T-cell (primary cell): ENCODE measurements at regions not wholly inside any gene's neighbourhood (a gene's known extent, or its start where the extent isn't known, plus 50 kb on each side); places are given as distances from the start of the nearest gene placed in this dataset.
"Not testable (repeated sequence)": the region's sequence is repeated elsewhere in the genome, so short reads cannot be mapped to it uniquely, and the experiment has no call there.

ENCODE experiments used
- ATAC-seq, 4 experiments: fragments of 200-7000 bp in 3 of 4; fragments of 150-1000 bp in 1 of 4; cut with Tn5 transposase; replicated peaks in 1 of 4; 1 replicate in 3 of 4; 2 replicates in 1 of 4; pipeline ENCODE4 v1.10.0; 2021; ENCODE audit warnings: moderate library complexity in 3 of 4, mild to moderate bottlenecking in 2 of 4, moderate number of reproducible peaks in 1 of 4
- CTCF ChIA-PET, 2 donors: fragments of 300-600 bp; sonication (Branson Sonifier 250); formaldehyde crosslinking; loops; one replicate each; lab custom pipeline; 2022; ENCODE audit warnings: antibody characterized with exemption in 2 of 2; lab: Charles Lee
- POLR2A ChIA-PET, 2 donors: fragments of 300-600 bp; sonication (Branson Sonifier 250); formaldehyde crosslinking; loops; one replicate each; lab custom pipeline; 2022; ENCODE audit warnings: antibody characterized with exemption in 2 of 2; lab: Charles Lee
- DNase-seq, 35 experiments: peaks; one replicate each; pipeline versions ENCODE4 v3.0.0 to v3.0.0-alpha.2; 2013 to 2023
- H3K27ac ChIP-seq: one replicate; pipeline ENCODE4 v1.5.1; 2013; ENCODE audit warnings: low read length
- H3K27me3 ChIP-seq, 2 experiments: replicated peaks in 1 of 2; 1 replicate in 1 of 2; 2 replicates in 1 of 2; pipeline versions ENCODE4 v1.6.1 to v1.7.0; 2013; ENCODE audit warnings: low read length in 1 of 2, mixed read lengths in 1 of 2; ENCODE audit not compliant: control insufficient read depth in 2 of 2, insufficient read depth in 2 of 2; ENCODE audit errors: extremely low read depth in 1 of 2
- H3K36me3 ChIP-seq, 2 donors: 1 replicate in 1 of 2; 2 replicates in 1 of 2; pipeline versions ENCODE4 v1.6.1 to v1.7.0; 2013; ENCODE audit warnings: low read length in 1 of 2; ENCODE audit not compliant: control insufficient read depth in 2 of 2, insufficient read depth in 1 of 2; ENCODE audit errors: extremely low read depth in 1 of 2
- H3K4me1 ChIP-seq, 2 experiments: 1 replicate in 1 of 2; 2 replicates in 1 of 2; pipeline versions ENCODE4 v1.6.1 to v1.7.0; 2013; ENCODE audit warnings: low read length in 2 of 2, mixed read lengths in 1 of 2; ENCODE audit not compliant: insufficient read depth in 2 of 2, control insufficient read depth in 1 of 2; ENCODE audit errors: extremely low read depth in 1 of 2
- H3K4me3 ChIP-seq, 2 donors: 1 replicate in 1 of 2; 2 replicates in 1 of 2; pipeline versions ENCODE4 v1.5.1 to v1.7.0; 2013; ENCODE audit warnings: mild to moderate bottlenecking in 2 of 2, low read length in 1 of 2, moderate library complexity in 1 of 2; ENCODE audit not compliant: control insufficient read depth in 1 of 2; ENCODE audit errors: extremely low read depth in 1 of 2
- H3K9me3 ChIP-seq: 2 replicates; pipeline ENCODE4 v1.7.0; 2013
- H3K27ac Mint-ChIP-seq, 2 donors: one replicate each; pipeline ENCODE4 v1.8.0; 2020 to 2021; ENCODE audit warnings: mild to moderate bottlenecking in 2 of 2, mixed read lengths in 2 of 2
- H3K27me3 Mint-ChIP-seq, 2 donors: one replicate each; pipeline ENCODE4 v1.8.0; 2021 to 2022; ENCODE audit warnings: mixed read lengths in 2 of 2
- H3K36me3 Mint-ChIP-seq: one replicate; pipeline ENCODE4 v1.8.0; 2021; ENCODE audit warnings: mixed read lengths
- H3K4me1 Mint-ChIP-seq, 3 donors: one replicate each; pipeline ENCODE4 v1.8.0; 2020 to 2022; ENCODE audit warnings: mixed read lengths in 3 of 3, mild to moderate bottlenecking in 1 of 3
- H3K4me3 Mint-ChIP-seq, 3 donors: one replicate each; pipeline ENCODE4 v1.8.0; 2020 to 2022; ENCODE audit warnings: mild to moderate bottlenecking in 3 of 3, mixed read lengths in 3 of 3, moderate library complexity in 3 of 3
- H3K9me3 Mint-ChIP-seq, 3 donors: one replicate each; pipeline ENCODE4 v1.8.0; 2020 to 2022; ENCODE audit warnings: mixed read lengths in 3 of 3
- WGBS: methylation state at CpG from one replicate; pipeline ENCODE4 v1.1.5; 2013; ENCODE audit warnings: missing lambda C conversion rate; ENCODE audit not compliant: insufficient coverage; 5-methylcytosine and 5-hydroxymethylcytosine counted together

GRCh38 chr12:131231032-131231980 is 277.6 kb downstream of the ADGRD1 start:
- Histone ChIP-seq H3K4me1 (peaks cover 0 to 2% of the 10 kb centered on the region in 2 experiments), H3K36me3 (no peaks in the 10 kb centered on the region), H3K9me3 (no peaks in the 10 kb centered on the region), H3K27ac (no peak overlapping the region), H3K27me3 (peaks cover 0 to 24% of the 10 kb centered on the region in 2 experiments), H3K4me3 (no peak overlapping the region)
- peaks cover 8 to 14% of the 10 kb centered on the region in 2 donors for H3K27me3 Mint-ChIP-seq
- H3K27ac Mint-ChIP-seq: no peak overlapping the region
- 76% methylated on average over 19 of the region's 23 CpGs for whole genome bisulfite sequencing
- DNase-seq (no peak), ATAC-seq (no peak)
- peaks cover 4 to 6% (median 5%) of the 10 kb centered on the region in 3 donors for H3K4me1 Mint-ChIP-seq
- no peaks in the 10 kb centered on the region for H3K36me3 Mint-ChIP-seq
- peaks cover 0 to 2% (median 0%) of the 10 kb centered on the region in 3 donors for H3K9me3 Mint-ChIP-seq
- CTCF ChIA-PET: no interaction called here
- POLR2A ChIA-PET: no interaction called here
- no peak overlapping the region for H3K4me3 Mint-ChIP-seq

GRCh38 chr12:131232036-131232435 is 278.3 kb downstream of the ADGRD1 start:
- H3K9me3 Mint-ChIP-seq: peaks cover 0 to 2% (median 0%) of the 10 kb centered on the region in 3 donors
- no peak overlapping the region for H3K27ac Mint-ChIP-seq
- H3K4me3 Mint-ChIP-seq: no peak overlapping the region
- DNase-seq (no peak), ATAC-seq (no peak)
- no peaks in the 10 kb centered on the region for H3K36me3 Mint-ChIP-seq
- Histone ChIP-seq H3K36me3 (no peaks in the 10 kb centered on the region), H3K27me3 (peaks cover 0 to 21% of the 10 kb centered on the region in 2 experiments), H3K4me1 (peaks cover 0 to 2% of the 10 kb centered on the region in 2 experiments), H3K4me3 (no peak overlapping the region), H3K27ac (no peak overlapping the region), H3K9me3 (no peaks in the 10 kb centered on the region)
- POLR2A ChIA-PET: no interaction called here
- peaks cover 4 to 6% (median 5%) of the 10 kb centered on the region in 3 donors for H3K4me1 Mint-ChIP-seq
- WGBS: 65% methylated on average over 3 of the region's 5 CpGs
- CTCF ChIA-PET: no interaction called here
- peaks cover 8 to 14% of the 10 kb centered on the region in 2 donors for H3K27me3 Mint-ChIP-seq

- H3K27ac Mint-ChIP-seq, H3K4me1 ChIP-seq, H3K9me3 Mint-ChIP-seq, ATAC-seq, H3K36me3 ChIP-seq, H3K4me3 ChIP-seq, POLR2A ChIA-PET, H3K4me3 Mint-ChIP-seq, H3K9me3 ChIP-seq, CTCF ChIA-PET, H3K4me1 Mint-ChIP-seq, H3K36me3 Mint-ChIP-seq, DNase-seq, H3K27ac ChIP-seq: not testable (repeated sequence)
- H3K27me3 Mint-ChIP-seq: peaks cover 8 to 11% of the 10 kb centered on the region in 2 donors
- peaks cover 0 to 24% of the 10 kb centered on the region in 2 experiments for H3K27me3 ChIP-seq
- WGBS: no CpG with 5 or more reads among the region's 14 CpGs
These were observed 279.2 kb downstream of the ADGRD1 start for GRCh38 chr12:131232872-131233271.

- POLR2A ChIA-PET, H3K4me3 ChIP-seq, H3K9me3 Mint-ChIP-seq, H3K4me1 ChIP-seq, H3K36me3 ChIP-seq, ATAC-seq, H3K27ac ChIP-seq, H3K27me3 Mint-ChIP-seq, H3K27ac Mint-ChIP-seq, H3K4me1 Mint-ChIP-seq, DNase-seq, H3K36me3 Mint-ChIP-seq, CTCF ChIA-PET, H3K4me3 Mint-ChIP-seq, H3K9me3 ChIP-seq: not testable (repeated sequence)
- H3K27me3 ChIP-seq: peaks cover 0 to 23% of the 10 kb centered on the region in 2 experiments
- 87% methylated on average over 8 of the region's 16 CpGs for WGBS
These were observed 280.4 kb downstream of the ADGRD1 start for GRCh38 chr12:131233850-131234789.

DNA sequence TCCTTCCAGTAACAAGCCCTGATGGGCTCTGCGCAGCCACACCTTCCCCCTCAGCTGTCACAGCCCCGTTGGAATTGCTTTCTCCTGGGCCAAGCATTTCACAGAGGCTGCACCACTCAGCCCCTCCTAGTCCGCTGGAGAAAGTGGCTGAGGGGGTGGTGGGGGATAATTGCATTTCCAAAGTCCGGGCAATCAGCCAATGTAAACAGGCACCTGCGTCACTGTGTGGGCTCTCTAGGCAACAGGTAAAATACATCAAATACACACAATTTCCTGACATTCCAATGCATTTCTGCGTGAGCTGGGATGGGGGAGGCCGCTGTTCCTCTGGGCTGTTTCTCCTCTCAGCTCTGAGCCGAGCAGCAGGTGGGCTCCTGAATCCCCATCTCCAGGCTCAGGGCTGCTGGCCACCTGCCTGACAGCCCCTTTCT is 281.1 kb downstream of the ADGRD1 start:
- no CpG with 5 or more reads among the region's 8 CpGs for WGBS

GRCh38 chr12:131235871-131236271 is 282.2 kb downstream of the ADGRD1 start:
- ChIA-PET CTCF (no interaction called here), POLR2A (no interaction called here)
- Mint-ChIP-seq H3K9me3 (peaks cover 0 to 2% (median 0%) of the 10 kb centered on the region in 3 donors), H3K4me3 (no peak overlapping the region), H3K27me3 (peaks cover 3 to 4% of the 10 kb centered on the region in 2 donors), H3K4me1 (peaks cover 0 to 6% (median 2%) of the 10 kb centered on the region in 3 donors), H3K27ac (no peak overlapping the region), H3K36me3 (no peaks in the 10 kb centered on the region)
- DNase-seq (no peak), ATAC-seq (no peak)
- Histone ChIP-seq H3K4me1 (no peaks in the 10 kb centered on the region), H3K9me3 (no peaks in the 10 kb centered on the region), H3K27me3 (peaks cover 0 to 13% of the 10 kb centered on the region in 2 experiments), H3K27ac (no peak overlapping the region), H3K4me3 (no peak overlapping the region), H3K36me3 (no peaks in the 10 kb centered on the region)
- WGBS: 63% methylated on average over 1 of the region's 12 CpGs

More for the DNA sequence above, 281.1 kb downstream of the ADGRD1 start:
- H3K36me3 Mint-ChIP-seq, H3K9me3 Mint-ChIP-seq, DNase-seq, H3K4me1 ChIP-seq, H3K4me3 ChIP-seq, H3K27ac Mint-ChIP-seq, ATAC-seq, H3K4me1 Mint-ChIP-seq, H3K9me3 ChIP-seq, POLR2A ChIA-PET, CTCF ChIA-PET, H3K27me3 Mint-ChIP-seq, H3K27ac ChIP-seq, H3K36me3 ChIP-seq, H3K4me3 Mint-ChIP-seq: not testable (repeated sequence)
- H3K27me3 ChIP-seq: peaks cover 0 to 16% of the 10 kb centered on the region in 2 experiments
